ENCODE measurements at regions not wholly inside any gene's neighbourhood (a gene's known extent, or its start where the extent isn't known, plus 50 kb on each side); places are given as distances from the start of the nearest gene placed in this dataset.
"Not testable (repeated sequence)": the region's sequence is repeated elsewhere in the genome, so short reads cannot be mapped to it uniquely, and the experiment has no call there.

DNA sequence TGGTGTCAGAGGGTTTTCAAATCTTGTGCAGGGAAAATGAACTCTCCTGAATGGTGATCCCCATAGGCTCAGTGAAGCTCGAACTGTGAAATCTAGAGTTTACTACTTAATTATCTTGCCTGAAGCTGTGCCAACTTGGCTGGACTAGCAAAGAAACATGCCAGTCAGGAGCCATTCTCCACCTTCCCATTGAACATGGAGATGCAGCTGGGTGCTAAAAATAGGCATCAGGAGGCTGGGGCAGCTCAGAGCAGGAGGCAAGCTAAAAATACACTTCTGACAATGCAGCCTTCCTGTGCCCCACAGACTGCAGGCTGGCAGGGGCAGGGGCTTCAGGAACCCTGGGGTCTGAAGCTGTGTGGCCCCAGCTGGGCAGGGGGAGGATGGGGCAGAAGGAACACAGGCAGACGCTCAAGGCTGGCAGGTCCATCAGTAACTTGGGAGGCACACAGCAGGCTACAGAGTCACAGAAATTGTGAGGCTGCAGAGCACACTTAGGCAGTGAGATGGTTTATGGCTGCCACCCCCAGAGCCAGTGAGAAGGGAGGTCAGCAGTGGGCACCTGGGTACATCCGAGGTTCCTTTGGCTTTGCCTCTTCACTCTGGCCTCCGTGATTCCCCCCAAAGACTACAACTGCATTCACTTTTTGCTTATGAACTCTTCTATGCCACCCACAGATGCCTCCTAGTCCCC, 155.4 kb upstream of the KCND3 start:
- no peak for DNase-seq (ENCODE audit: insufficient read length, low spot score)
- TF ChIP-seq, protein P1, sequence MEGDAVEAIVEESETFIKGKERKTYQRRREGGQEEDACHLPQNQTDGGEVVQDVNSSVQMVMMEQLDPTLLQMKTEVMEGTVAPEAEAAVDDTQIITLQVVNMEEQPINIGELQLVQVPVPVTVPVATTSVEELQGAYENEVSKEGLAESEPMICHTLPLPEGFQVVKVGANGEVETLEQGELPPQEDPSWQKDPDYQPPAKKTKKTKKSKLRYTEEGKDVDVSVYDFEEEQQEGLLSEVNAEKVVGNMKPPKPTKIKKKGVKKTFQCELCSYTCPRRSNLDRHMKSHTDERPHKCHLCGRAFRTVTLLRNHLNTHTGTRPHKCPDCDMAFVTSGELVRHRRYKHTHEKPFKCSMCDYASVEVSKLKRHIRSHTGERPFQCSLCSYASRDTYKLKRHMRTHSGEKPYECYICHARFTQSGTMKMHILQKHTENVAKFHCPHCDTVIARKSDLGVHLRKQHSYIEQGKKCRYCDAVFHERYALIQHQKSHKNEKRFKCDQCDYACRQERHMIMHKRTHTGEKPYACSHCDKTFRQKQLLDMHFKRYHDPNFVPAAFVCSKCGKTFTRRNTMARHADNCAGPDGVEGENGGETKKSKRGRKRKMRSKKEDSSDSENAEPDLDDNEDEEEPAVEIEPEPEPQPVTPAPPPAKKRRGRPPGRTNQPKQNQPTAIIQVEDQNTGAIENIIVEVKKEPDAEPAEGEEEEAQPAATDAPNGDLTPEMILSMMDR (IDR thresholded peaks at IDR 0.05; ENCODE audit: insufficient read depth, missing control alignments) = no peak
- no peak for FAIRE-seq

DNA sequence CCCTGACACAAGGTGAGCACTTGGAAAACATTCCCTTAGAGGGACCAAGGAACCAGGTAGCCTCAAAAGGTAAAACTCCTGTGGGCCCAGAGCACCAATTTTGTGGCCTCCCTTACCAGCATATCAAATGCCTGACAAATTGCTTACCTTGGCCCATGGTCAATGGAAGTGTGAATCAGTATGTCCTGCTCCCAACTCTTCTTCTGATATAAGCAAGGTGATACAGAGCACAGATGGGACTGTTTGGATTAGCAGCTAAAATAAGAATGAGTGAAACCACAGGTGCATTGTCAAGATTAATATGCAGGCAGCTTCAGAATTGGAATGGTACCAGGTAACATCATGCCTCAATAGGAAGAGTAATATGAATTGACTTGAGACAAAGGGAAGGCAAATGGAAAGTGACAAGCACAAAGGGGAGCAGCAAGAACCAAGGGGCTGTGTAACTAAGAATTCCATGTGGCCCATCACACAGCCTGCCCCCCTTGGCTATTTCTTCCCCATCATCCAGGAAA, 156.8 kb upstream of the KCND3 start:
- DNase-seq (ENCODE audit: insufficient read length, low spot score) (no peak), FAIRE-seq (no peak)
- TF ChIP-seq, protein P1 (IDR thresholded peaks at IDR 0.05; ENCODE audit: insufficient read depth, missing control alignments) = no peak

DNA sequence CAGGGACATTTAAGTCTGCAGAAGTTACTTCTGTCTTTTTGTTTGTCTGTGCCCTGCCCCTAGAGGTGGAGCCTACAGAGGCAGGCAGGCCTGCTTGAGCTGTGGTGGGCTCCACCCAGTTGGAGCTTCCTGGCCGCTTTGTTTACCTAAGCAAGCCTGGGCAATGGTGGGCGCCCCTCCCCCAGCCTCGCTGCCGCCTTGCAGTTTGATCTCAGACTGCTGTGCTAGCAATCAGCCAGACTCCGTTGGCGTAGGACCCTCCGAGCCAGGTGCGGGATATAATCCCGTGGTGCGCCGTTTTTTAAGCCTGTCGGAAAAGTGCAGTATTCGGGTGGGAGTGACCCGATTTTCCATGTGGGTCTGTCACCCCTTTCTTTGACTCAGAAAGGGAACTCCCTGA, 170.7 kb upstream of the KCND3 start:
- not testable (repeated sequence) for DNase-seq (ENCODE audit: insufficient read length, low spot score); FAIRE-seq

DNA sequence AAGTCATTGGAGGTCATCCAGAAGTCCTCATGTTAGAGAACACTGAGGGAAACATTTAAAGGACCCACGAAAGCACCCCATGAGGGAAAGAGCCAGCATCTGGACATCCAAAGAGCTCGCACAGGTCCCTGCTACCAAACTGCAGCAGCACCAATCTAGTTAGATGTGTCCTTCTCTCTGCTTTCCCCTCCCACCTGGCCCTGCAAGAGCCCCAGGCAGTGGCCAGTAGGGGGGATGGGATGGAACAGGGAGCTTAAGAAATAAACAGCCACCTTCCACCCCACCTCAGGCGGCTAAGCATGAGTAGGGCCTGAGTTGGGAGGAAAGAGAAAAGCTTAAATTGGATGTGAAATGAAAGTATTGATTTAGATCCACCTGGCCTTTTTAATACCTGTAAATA, 175.9 kb upstream of the KCND3 start:
- TF ChIP-seq, protein P1 (IDR thresholded peaks at IDR 0.05; ENCODE audit: insufficient read depth, missing control alignments) = no peak
- no peak for FAIRE-seq

GRCh38 chr1:112169517-112169916, 180.0 kb upstream of the KCND3 start:
- FAIRE-seq = no peak
- DNase-seq (ENCODE audit: insufficient read length, low spot score) = no peak
- TF ChIP-seq, protein P1 (IDR thresholded peaks at IDR 0.05; ENCODE audit: insufficient read depth, missing control alignments) = no peak

More for the DNA sequence above, 175.9 kb upstream of the KCND3 start:
- no peak for DNase-seq (ENCODE audit: insufficient read length, low spot score)

DNA sequence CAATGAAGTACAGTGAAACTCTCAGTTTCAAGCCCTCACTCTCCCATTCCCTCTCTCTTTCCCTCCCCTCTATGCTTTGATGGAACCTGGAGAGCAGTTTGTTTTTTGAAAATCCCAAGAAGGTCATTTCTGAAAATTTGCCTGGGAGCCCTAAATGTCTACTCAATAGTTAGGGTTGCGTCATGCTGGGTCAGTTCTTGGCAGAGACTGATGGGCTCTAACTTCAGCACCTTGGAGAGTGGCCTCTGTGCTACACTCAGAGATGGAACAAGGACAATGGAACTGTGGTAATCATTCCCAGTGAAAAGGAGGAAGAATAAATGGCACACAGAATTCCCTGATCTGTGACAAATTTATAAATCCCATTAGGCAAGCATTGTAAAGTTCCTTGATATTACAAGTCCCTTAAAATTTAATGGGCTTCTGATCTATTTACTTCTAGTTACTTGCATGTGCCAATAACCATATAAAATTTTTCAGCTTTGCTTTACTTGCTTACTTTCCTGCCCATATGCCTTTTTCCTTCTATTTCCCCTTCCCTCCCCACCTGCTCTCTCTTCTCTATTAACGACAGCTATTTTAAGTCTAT, 182.9 kb upstream of the KCND3 start:
- DNase-seq (ENCODE audit: insufficient read length, low spot score) (no peak), FAIRE-seq (no peak)
- TF ChIP-seq, protein P1 (IDR thresholded peaks at IDR 0.05; ENCODE audit: insufficient read depth, missing control alignments) = no peak

DNA sequence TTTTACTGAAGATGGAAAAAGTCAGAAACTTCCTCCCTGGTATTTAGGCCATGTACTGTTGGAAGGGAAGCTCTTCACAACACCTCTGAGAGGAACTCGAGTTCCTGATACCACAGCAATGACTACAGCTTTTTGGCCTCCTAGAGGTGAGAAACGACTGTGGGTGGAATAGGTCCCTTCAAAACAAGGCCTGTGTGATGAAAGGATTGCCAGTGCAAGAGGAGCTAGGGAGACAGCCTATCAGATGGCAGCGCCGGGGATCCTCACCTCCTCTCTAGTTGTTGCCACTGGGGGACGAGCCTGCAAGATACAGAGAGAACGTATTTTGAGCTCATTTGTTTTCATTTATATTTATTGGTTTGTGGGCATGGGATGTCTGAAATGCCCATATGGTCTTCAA, 187.8 kb upstream of the KCND3 start:
- TF ChIP-seq, protein P1 (IDR thresholded peaks at IDR 0.05; ENCODE audit: insufficient read depth, missing control alignments) = no peak
- FAIRE-seq (no peak), DNase-seq (ENCODE audit: insufficient read length, low spot score) (no peak)

Data from D721Med (cell line).